ENCODE measurements at regions not wholly inside any gene's neighbourhood (a gene's known extent, or its start where the extent isn't known, plus 50 kb on each side); places are given as distances from the start of the nearest gene placed in this dataset.

GRCh38 chr18:26771524-26771923 lies 94.0 kb downstream of the AQP4 start (continued):
- TF ChIP-seq ISL2 (CRISPR knock-in tag; IDR thresholded peaks at IDR 0.05) (no peak), ZBTB26 (CRISPR knock-in tag; IDR thresholded peaks at IDR 0.05; ENCODE audit: borderline replicate concordance) (no peak), SP1 (IDR thresholded peaks at IDR 0.05) (no peak), SP1 (CRISPR knock-in tag; IDR thresholded peaks at IDR 0.05) (no peak)
- TF ChIP-seq, protein P1, sequence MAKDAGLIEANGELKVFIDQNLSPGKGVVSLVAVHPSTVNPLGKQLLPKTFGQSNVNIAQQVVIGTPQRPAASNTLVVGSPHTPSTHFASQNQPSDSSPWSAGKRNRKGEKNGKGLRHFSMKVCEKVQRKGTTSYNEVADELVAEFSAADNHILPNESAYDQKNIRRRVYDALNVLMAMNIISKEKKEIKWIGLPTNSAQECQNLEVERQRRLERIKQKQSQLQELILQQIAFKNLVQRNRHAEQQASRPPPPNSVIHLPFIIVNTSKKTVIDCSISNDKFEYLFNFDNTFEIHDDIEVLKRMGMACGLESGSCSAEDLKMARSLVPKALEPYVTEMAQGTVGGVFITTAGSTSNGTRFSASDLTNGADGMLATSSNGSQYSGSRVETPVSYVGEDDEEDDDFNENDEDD (CRISPR knock-in tag; IDR thresholded peaks at IDR 0.05; ENCODE audit: borderline replicate concordance) = no peak
- TF ChIP-seq, protein P2, sequence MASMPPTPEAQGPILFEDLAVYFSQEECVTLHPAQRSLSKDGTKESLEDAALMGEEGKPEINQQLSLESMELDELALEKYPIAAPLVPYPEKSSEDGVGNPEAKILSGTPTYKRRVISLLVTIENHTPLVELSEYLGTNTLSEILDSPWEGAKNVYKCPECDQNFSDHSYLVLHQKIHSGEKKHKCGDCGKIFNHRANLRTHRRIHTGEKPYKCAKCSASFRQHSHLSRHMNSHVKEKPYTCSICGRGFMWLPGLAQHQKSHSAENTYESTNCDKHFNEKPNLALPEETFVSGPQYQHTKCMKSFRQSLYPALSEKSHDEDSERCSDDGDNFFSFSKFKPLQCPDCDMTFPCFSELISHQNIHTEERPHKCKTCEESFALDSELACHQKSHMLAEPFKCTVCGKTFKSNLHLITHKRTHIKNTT (CRISPR knock-in tag; IDR thresholded peaks at IDR 0.05) = no peak

GRCh38 chr18:26768385-26768784 lies 97.1 kb downstream of the AQP4 start:
- intact Hi-C loops (cut with micrococcal nuclease; ENCODE audit: unreplicated experiment) (no loop called here), in situ Hi-C loops (cut with HindIII; ENCODE audit: extremely low pct_ligation_motif_present, low pct_unique_long_range_greater_than_20kb) (no loop called here)
- ATAC-seq = no peak
- Histone ChIP-seq H3K27ac (ENCODE audit: extremely low read length, insufficient read depth, low read length) (no peak overlapping the region), H4K20me1 (ENCODE audit: insufficient read depth, low read length) (no peaks in the 10 kb centered on the region), H3K9me3 (ENCODE audit: low read length) (no peaks in the 10 kb centered on the region), H3K4me3 (replicated peaks in 1 of 3; ENCODE audit: insufficient read depth in 1 of 3, low read depth in 2 of 3, low read length in 3 of 3) (no peak overlapping the region), H3K79me2 (ENCODE audit: insufficient read depth, low read length) (no peaks in the 10 kb centered on the region), H3K9ac (ENCODE audit: insufficient read depth, low read depth, low read length) (no peak overlapping the region), H3K4me2 (ENCODE audit: low read depth, low read length) (no peak overlapping the region), H2AFZ (ENCODE audit: low read length) (no peak overlapping the region), H3K36me3 (replicated peaks in 1 of 2; ENCODE audit: control insufficient read depth in 1 of 2, insufficient read depth in 2 of 2, low read length in 2 of 2) (no peaks in the 10 kb centered on the region), H3K27me3 (ENCODE audit: control insufficient read depth in 1 of 2, insufficient read depth in 2 of 2, low read length in 2 of 2) (no peaks in the 10 kb centered on the region), H3K4me1 (ENCODE audit: insufficient read depth, low read length) (0 out of 2 replicates have a peak, but pooled peaks cover 7% of the 10 kb centered on the region)
- no peak for FAIRE-seq
- WGBS (ENCODE audit: low lambda C conversion rate) = 6% methylated on average over 7 of the region's 7 CpGs
- DNase-seq (ENCODE audit: low spot score) = no peak
- no TSS peak for BruUV-seq (replicated peaks)
- TF ChIP-seq PPARG (CRISPR knock-in tag; conservative IDR thresholded peaks at IDR 0.05) = no peak
- no peak for TF ChIP-seq RARG (CRISPR knock-in tag; IDR thresholded peaks at IDR 0.05; ENCODE audit: low read depth)
- ChIA-PET CTCF (ENCODE audit: low intra/inter-chr PET ratio, low total read pairs) (no interaction called here), POLR2A (no interaction called here)
